ENCODE measurements at regions not wholly inside any gene's neighbourhood (a gene's known extent, or its start where the extent isn't known, plus 50 kb on each side); places are given as distances from the start of the nearest gene placed in this dataset.

DNA sequence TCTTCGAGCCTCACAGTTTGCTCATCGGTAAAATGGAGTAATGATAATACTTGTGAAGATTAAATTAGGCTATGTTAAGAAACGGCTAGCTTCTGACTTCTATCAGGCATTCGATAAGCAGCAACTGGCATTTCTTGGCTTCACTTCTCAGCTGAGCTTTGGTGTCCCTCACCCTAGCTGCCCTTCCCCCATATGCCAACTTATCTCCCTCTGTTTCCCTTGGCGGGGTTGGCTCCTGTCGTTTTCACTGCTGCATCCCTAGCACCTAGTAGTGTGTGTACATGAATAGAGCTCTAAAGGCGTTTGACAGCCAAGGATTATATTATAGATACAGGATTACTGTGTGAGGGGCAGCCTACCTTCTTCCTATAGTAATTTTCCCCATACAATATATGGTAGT is 97.5 kb downstream of the TNFSF11 start:
- no peak for TF ChIP-seq ZNF274 (IDR thresholded peaks at IDR 0.05; ENCODE audit: low read depth, low read length)
- no peak for TF ChIP-seq CTCF (IDR thresholded peaks at IDR 0.05 in 2 of 3, conservative IDR thresholded peaks at IDR 0.05 in 1 of 3; ENCODE audit: borderline replicate concordance in 1 of 3, insufficient read depth in 1 of 3, low read depth in 2 of 3, low read length in 2 of 3)
- TF ChIP-seq MAX (IDR thresholded peaks at IDR 0.05), result no peak
- TF ChIP-seq EZH2 (IDR thresholded peaks at IDR 0.05), result no peak
